Activated CD4-positive, alpha-beta T cell treated with anti-CD3 and anti-CD28 coated beads, Interleukin-2, amount 50 U/mL, for 24 hours (primary cell): ENCODE measurements at regions not wholly inside any gene's neighbourhood (a gene's known extent, or its start where the extent isn't known, plus 50 kb on each side); places are given as distances from the start of the nearest gene placed in this dataset.

ENCODE experiments used
- DNase-seq, 2 donors: peaks; one replicate each; pipeline ENCODE4 v3.0.0-alpha.2; 2020; ENCODE audit warnings: low read depth in 1 of 2, low spot score in 1 of 2

DNA sequence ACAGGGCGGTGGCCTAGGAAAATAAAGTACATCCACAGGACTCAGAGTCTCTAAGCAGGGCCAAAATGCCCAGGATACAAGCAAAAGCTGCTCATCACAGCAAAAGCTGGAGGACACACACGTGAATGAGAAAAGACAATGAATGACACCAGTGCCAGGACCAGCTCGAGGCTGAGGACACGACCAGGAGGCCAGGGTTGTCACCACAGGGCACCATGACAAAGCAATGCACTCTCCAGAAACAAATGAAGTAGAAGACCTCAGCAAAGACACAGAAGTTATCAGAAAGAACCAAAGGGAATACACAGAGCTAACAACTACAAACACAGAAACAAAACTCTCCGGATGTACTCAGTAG lies 92.1 kb downstream of the FOXL3 start:
- no peak for DNase-seq

DNA sequence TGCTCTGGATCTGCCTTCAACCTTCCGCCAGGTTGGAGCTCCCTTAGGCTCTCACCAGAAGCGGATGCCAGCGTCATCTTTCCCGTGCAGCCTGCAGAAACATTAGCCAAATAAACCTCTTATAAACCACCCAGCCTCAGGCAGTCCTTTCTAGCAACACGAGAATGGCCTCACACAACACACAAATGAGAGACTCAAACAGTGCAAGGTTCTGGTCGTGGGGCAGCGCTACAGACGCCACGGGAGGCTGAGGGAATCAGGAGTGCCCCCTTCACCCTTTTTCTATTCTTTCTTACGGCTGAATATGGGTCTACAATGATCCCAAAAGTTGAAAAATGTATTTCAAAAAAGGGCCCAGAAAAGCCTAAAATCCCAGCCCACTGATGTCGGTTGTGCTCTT lies 96.4 kb downstream of the FOXL3 start:
- no peak for DNase-seq

DNA sequence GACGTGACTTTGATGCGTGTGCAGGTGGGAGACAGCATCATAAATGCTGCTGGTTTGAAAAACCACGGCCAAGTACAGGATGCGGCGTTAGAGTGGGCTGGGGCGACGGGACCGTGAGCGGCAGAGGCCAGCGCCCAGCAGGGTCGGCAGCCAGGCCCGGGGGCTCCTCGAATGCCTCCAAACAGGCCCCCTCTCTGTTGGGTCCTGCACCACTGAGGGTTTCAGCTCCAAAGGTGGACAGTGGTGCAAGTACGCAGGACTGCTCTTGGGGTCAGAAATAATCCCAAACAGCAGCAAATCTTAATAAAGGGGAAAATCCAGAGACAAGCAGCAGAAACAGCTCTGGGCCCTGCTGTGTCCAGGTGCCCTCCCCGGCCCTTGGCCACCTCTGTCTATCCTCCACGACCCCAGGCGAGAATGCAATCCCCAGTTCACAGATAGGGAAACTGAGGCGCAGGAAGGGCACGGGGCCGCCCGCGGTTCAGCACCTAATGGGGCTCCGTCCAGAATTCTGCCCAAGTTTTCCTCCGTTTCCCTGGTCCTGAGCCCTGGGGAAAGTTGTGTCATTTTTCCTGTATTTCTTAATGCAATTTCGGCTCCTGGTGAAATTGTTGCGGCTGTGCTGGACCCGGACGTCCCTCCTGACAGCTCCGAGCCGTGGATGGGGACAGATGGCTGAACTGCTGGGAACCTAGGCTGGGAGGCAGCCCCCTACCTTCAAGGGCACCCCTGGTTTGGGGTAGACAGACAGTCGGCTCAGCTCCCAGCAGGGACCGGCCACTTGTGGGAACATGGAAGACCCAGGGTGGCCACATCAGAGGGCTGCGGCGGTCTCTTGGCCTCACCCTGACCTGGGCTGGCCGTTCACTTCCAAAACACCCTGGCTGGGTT lies 97.4 kb downstream of the FOXL3 start:
- no peak for DNase-seq

DNA sequence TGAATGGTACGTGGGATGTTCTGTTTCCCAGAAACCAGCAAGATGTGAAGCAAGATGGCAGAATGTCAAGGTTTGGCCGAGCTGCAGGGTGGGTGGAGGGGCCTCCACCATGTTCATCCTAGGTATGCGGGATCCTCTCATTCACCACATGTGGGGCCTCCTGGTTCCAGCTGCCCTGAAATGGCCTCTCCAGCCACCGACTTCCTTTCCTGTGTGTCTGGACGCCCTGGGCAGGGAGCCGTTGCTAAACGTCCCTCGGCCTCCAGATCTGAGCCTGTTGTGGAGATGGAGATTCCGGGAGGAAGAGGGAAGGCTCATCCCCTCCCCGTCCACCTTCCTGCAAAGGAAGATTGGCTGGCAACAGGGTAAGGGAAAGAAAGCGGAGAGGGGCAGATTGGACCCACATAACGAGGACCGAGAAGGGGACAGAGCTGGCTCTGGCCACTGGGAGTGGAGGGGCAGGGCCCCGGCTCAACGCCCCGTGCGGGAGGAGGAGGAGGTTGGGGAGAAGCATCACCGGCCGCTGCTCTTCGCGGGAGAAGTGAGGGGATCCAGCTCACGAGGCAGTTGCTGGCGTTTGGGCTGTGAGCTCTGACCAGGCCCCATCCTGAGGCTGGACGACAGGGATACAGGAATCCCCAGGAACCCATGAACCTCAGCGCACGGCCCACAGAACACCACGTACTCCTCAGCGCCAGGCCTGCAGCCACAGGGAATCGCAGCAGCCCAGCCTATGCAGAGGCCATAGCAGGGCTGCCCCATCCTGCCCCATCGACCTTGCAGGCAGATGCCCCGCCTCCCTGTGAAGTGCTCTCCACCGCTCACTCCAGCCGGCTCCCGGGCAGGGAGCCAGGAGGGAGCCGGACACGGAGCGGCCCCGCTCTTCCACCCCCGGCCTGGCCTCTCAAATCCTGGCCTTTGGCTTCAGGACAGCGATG lies 98.3 kb downstream of the FOXL3 start:
- no peak for DNase-seq

DNA sequence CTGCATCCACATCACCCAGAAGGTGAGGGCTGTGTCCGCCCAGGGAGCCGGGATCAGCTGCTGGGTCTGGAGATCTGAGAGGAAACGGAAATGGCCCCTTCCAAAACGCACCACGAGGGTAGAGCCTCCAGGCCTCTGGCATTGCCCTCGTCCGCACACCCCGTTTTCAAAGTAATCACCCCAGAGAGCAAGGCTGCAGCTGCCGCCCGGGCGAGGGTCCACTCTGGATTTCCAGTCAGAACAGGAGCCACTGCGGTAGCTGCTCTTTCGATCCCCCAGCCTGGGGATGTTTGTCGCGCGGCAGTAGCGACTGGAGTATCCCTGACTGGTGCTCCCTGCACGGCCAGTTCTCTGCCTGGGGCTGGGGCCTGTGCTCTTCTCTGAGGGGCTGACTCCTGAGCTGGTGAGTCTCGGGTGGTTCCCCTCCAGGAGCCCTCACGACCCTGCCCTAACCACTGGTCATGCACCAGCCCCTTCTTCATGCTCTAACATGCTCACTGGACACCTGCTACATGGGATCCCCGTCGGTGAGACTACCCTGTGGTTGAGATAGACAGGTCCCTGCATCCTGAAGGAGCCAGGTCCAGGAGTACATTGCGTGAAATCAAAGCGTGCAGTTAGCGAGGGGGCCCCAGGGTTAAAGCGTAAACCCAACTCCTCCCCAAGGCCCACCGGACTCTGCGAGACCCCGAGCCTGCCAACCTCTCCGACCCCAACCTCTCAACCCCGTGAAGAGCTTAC lies 99.2 kb downstream of the FOXL3 start:
- DNase-seq = no peak

DNA sequence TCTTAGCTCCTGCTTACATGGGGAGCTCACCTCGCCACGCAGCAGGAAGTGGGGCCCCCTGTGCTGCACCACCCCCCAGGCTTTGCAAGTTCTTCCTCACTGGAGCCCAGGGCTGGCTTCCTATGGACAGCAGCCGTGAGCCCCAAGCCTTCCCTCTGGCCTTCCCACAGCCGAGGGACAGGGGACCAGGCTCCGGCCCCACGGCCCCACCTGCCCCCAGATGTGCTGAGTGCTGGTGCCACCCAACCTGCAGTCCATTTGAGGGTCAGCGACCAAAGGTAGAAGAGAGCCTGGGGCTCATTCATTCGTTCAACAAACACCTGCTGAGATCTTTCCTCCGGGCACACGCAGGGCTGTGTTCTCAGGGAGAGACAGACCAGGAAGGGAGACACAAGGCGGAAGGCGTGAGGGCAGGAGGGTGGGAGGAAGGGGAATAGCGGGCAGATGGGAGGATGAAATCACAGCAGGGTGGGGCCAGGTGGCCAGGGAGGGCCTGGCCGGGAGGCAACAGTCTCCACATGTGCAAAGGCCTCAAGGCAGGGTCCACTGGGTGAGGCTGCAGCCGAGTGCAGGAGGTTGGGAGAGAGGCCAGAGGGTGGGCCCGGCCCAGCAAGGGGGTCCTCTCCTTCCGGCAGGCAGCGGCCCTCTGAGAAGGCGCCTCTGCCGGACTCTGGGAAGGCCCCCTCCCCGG lies 100.1 kb downstream of the FOXL3 start:
- no peak for DNase-seq

DNA sequence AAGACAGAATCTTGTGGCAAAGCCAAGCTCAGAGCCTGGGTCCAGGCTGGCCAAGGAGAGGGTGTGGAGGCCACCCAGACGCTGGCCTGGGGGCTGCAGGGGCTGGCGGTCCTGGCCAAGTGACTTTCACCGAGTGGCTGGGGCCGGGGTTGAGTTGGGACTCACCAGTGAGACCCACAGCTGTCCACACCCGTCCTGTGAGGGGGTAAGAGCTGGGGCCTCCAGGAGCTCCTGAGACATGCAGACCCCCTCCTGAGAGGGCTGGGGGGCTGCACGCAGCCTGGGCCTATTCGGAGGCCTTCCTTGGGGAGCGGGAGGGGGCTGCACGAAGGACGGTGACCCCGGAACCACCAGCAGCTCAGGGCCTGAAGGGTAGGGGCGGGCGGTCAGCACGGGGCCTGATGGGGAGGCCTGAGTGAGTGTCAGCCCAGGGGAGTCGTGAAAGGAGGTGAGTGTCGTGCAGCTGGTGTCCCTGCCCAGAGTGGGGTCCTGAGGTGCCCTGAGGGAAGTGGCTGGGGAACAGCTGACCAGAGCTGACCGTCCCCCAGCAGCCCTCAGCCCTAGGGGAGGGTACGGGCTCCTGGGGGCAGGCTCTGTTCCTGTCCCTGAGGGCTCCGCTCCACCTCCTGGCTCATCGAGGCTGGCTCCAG lies 100.9 kb downstream of the FOXL3 start:
- no peak for DNase-seq

DNA sequence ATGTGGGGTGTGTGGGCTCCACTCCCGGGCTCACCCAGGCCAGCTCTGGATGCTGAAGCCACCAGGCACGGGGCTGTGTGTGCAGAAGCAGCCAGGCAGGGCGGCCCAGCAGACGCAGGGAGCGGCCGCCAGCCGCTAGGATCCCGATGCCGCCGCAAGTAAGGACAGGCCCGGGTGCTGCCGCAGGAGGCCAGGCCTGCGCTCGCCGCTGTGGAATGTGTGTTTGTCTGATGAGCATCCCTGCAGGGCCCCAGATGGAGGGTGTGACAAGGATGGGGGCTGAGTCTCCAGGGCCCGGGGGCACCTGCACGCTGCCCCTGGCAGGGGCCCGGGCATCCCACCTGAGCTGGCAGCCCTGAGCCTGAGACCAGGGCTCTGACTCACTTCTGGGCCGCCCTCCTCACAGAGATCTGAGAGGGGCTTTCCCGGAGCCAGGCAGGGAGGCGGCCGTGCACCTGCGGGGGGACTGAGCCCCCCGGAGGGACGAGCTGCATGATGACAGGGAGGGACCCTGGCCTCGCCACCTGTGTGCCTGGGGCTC lies 101.5 kb downstream of the FOXL3 start:
- no peak for DNase-seq

DNA sequence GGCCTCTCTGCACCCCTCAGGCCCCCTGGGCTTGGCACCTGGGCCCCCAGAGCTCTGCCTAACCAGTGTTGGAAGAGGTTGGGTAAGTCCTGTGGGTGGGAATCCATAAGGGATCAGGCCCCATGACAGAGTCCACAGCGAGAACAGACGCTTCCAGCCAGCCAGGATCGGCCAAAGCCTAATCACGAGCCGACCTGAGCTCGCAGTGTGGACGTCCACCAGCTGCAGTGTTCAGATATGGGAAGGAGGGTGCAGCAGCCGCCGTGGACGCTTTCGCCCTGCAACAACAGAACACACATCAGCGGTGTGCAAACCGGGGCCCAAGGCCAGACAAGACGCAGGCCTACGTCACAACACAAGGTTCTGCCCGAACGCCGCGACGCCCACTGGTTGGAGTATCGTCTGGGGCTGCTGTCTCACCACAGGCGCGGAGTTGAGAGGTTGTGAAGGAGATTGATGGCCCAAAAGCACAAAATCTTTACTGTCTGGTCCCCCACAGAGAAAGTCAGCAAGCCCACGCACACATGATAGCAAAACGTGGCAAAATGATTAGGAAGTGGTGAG lies 102.1 kb downstream of the FOXL3 start:
- no peak for DNase-seq

DNA sequence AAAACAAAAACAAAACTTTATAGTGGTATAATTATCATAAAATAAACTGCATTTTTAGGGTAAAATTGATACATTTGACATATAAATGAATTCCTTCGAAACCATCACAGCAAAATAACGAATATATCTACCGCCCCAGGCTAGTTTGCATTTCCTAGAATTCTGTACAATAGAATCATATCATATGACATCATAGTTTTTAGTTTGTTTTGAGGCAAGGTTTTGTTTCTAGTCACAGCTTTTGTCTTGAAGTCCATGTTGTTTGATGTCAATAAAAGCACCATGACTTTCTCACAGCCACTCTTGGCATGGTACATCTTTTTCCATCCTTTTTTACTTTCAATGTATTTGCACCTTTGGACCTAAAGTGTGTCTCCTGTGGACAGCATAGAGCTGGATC lies 102.9 kb downstream of the FOXL3 start:
- DNase-seq = no peak

DNA sequence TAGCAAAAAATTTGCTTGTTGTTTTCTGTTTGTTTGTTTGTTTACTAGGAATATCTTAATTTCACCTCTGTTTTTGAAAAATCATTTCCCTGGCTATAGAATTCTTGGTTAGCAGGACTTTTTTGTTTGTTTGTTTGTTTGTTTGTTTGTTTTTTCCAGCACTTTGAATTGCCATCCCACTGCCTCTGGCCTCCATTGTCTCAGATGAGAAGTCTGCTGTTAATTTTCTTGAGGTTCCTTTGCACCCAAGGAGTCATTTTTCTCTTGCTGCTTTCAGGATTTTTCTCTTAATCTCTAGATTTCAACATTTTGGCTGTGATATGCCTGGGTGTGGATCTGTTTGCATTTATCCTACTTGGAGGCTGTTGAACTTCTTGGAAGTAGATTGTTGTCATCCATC lies 105.7 kb downstream of the FOXL3 start:
- no peak for DNase-seq

DNA sequence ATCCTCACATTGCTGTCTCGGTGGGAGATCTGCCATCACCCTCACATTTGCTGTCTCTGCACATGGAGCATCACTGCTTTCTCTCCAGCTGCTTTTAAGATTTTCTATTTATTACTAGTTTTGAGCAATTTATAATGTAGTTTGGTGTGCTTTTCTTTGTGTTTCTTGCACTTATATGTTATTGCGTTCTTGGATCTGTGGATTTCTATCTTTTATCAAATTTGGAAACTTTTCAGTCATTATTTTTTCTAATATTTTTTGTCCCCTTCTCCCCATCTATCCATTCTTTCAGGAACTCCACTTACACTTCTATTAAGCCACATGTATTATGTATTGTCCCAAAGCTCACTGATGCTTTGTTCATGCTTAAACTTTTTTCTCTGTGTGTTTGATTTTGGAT lies 108.9 kb downstream of the FOXL3 start:
- no peak for DNase-seq

DNA sequence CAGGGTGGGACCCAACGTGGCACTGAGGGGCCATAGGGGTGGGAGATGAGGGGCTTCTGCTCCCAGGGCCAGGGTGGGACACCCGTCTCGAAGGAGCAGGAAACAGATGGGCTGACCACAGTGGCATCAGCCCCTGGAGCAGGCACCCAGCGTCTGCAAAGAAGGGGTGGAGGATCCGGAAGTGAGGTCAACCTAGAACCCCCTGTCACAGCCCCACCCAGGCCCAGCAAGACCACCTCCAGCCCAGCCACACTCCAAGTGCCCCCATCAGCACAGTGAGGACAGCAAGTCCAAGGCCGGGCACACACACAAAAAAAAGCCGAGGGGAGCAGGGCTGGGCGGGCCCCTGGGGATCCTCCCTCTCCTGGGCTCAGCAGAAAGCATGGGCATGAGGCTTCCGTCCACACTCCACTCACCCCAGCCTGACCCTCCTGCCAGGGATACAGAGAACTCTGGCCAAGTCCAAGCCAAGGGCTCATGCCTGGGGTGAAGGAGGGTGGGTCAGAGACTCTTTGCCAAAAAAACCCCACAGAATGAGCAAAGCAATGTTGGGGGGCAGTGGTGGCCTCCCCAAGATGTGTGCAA lies 111.0 kb downstream of the FOXL3 start:
- no peak for DNase-seq

DNA sequence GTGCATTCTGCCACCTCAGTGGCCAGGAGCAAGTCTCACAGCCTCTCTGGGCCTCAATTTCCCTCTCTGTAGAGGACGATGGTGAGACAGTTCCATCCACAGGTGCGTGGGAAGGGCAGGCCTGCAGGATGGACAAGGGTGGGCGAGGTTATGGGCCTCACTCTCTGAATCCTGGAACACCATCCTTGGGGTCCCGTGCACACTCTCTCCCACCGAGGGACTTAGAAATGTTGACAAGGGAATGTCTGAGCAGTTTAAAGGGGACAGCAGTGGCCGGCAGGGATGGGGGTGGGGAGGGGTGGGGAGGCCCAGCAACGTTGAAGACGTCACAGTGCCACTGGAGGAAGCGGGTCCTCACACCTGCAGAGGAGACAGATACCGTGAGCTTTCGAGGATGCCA lies 111.5 kb downstream of the FOXL3 start:
- no peak for DNase-seq

DNA sequence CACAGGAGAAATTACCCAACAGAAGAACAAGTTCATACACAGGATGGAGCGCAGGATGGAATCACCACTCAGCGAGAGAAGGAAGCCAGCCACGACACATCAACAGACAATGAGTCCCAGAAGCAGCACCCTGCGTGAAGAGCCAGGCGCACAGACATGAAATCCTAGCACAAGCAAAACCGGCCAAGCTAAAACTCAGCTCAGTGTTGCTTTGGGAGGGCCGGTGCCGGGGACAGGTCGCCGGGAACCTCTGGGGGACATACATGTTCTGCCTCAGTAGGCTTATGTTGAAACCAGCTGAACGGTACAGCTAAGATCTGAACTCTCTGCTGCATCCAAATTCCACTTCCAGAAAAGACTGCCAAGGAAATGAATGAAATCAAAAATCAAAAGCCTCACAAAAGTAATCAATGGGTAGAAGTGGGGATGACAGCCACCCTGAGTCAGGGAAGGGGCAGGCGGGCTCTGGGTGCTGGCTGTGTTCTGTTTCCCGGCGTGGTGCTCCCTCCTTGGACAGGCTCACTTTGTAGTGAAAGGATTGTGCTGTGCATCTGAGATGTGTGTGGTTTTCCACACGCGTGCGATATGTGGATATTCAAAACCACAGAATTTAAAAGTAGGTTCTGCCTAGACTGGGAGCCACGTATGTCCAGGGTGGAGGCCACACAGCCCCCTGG lies 114.7 kb downstream of the PDGFA start:
- no peak for DNase-seq

DNA sequence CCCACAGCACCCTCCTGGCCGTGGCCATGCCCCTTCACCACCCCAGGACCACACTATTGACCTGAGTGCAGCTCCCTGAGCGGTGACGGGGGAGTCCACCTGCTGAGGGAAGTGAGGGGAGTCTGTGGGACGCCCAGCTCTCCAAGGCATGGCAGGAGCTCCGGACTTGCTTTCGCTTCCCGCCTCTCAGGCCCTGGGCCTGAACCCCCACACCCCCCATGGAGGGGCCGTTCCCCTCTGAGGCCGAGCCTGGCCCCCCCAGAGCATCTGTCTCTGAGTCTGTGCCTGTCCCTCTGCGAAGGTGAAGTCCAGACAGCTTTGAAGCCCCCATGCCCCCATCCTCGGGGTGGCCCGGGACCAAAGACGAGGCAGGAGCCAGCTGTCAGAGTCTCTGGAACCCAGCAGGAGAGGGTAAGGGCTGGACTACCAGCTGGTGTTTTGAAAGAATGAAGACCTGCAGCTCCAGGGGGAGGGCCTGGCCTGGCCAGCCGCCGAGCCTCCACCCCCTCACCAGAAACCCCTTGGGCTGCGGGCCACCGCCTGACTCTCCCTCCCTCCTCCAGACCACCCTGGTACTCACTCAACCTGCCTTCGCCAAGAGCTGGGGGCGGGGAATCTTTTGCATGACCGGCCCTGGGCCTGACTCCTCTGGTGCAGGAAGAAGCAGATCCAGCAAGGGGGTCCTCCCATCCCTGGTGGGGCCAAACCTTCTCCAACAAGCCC lies 114.0 kb downstream of the PDGFA start:
- no peak for DNase-seq

DNA sequence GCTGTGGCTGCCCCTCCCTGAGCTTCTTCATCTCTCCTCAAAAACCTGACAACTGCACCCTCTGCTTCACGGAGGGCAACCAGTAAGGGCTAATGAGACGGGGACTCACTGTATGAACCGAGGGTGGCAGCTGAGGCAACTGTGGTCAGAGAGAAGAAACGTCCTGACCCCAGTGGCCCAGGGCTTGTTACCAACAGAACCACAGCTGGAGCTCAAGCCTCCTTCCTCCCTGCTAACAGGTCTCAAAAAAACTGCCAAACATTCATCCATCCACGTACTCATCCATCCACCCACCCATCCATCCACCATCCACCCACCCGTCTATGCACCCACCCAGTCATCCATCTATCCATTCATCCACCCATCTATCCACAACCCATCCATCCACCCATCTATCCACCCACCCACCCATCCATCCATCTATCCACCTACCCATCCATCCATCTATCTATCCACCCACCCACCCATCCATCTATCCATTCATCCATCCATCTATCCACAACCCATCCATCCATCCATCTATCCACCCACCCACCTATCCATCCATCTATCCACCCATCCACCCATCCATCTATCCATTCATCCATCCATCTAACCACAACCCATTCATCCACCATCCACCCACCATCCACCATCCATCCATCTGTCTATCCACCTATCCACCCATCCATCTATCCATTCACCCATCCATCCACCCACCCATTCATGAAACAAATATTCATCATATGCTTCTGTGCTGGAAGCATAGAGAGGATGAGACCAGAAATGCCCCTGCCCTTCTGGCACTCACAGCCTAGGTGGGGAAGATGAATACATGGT lies 111.7 kb downstream of the PDGFA start:
- DNase-seq = no peak
